ENCODE measurements at regions not wholly inside any gene's neighbourhood (a gene's known extent, or its start where the extent isn't known, plus 50 kb on each side); places are given as distances from the start of the nearest gene placed in this dataset.

- no peaks in the 10 kb centered on the region for H3K9me3 Mint-ChIP-seq (ENCODE audit: unreplicated experiment)
Observed at GRCh38 chr5:17046320-17046719, 110.2 kb upstream of the MYO10 start.

DNA sequence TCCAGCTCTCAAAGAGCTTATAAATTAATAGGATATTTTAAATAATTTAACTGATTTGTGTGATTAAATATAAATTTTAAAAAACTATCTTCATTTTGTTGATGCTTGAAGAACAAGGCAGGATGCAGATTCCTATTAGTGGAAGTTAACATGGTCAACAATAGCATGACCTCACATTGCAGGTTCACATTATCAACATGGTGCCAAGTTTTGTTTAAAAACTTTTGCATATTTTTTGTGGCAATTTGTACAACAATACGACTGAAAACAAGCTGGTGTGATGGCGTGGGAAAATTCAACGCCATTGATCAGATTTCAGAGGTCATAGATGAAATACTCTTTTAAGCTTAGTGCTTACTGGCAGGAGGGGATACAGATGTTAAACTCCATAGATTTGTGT is 114.1 kb upstream of the MYO10 start:
- no peak overlapping the region for H3K4me3 ChIP-seq (ENCODE audit: low read depth, low read length)
- ChIA-PET CTCF (no interaction called here), POLR2A (interaction anchor here (0.6 kb wide), 1 partner anchor 131 kb away, joined by 3 read pairs; no protein-coding TSS in a partner anchor)
- TF ChIP-seq, protein P1, sequence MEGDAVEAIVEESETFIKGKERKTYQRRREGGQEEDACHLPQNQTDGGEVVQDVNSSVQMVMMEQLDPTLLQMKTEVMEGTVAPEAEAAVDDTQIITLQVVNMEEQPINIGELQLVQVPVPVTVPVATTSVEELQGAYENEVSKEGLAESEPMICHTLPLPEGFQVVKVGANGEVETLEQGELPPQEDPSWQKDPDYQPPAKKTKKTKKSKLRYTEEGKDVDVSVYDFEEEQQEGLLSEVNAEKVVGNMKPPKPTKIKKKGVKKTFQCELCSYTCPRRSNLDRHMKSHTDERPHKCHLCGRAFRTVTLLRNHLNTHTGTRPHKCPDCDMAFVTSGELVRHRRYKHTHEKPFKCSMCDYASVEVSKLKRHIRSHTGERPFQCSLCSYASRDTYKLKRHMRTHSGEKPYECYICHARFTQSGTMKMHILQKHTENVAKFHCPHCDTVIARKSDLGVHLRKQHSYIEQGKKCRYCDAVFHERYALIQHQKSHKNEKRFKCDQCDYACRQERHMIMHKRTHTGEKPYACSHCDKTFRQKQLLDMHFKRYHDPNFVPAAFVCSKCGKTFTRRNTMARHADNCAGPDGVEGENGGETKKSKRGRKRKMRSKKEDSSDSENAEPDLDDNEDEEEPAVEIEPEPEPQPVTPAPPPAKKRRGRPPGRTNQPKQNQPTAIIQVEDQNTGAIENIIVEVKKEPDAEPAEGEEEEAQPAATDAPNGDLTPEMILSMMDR (IDR thresholded peaks at IDR 0.05; ENCODE audit: insufficient read depth in 1 of 2, low read depth in 1 of 2, low read length in 1 of 2, severe bottlenecking in 1 of 2, unreplicated experiment in 1 of 2), result no peak
- no TSS peak for BruUV-seq (replicated peaks)
- H3K9me3 Mint-ChIP-seq (ENCODE audit: unreplicated experiment), result no peaks in the 10 kb centered on the region
- intact Hi-C loops (cut with micrococcal nuclease; ENCODE audit: unreplicated experiment), result no loop called here
- H3K4me1 ChIP-seq, result 0 out of 2 replicates have a peak, but pooled peaks cover 4% of the 10 kb centered on the region
- DNase-seq, result no peak
- no peak overlapping the region for H3K4me3 Mint-ChIP-seq (ENCODE audit: unreplicated experiment)
- no peaks in the 10 kb centered on the region for H3K27me3 Mint-ChIP-seq (ENCODE audit: insufficient read depth, unreplicated experiment)
- peaks cover 10% of the 10 kb centered on the region for H3K4me1 Mint-ChIP-seq (ENCODE audit: low read depth, unreplicated experiment)
- H3K36me3 Mint-ChIP-seq (ENCODE audit: insufficient read depth, unreplicated experiment), result no peaks in the 10 kb centered on the region
- no peaks in the 10 kb centered on the region for H3K9me3 ChIP-seq
- H3K36me3 ChIP-seq (ENCODE audit: control insufficient read depth, insufficient read depth, low read length), result no peaks in the 10 kb centered on the region
- no peaks in the 10 kb centered on the region for H3K27me3 ChIP-seq (replicated peaks; ENCODE audit: control insufficient read depth, insufficient read depth, low read length)
- H3K27ac Mint-ChIP-seq (ENCODE audit: unreplicated experiment), result no peak overlapping the region

More at GRCh38 chr5:17046320-17046719, 110.2 kb upstream of the MYO10 start:
- Histone ChIP-seq H3K36me3 (ENCODE audit: control insufficient read depth, insufficient read depth, low read length) (no peaks in the 10 kb centered on the region), H3K9me3 (no peaks in the 10 kb centered on the region), H3K4me1 (0 out of 2 replicates have a peak, but pooled peaks cover 4% of the 10 kb centered on the region), H3K27me3 (replicated peaks; ENCODE audit: control insufficient read depth, insufficient read depth, low read length) (no peaks in the 10 kb centered on the region), H3K4me3 (ENCODE audit: low read depth, low read length) (no peak overlapping the region)
- CTCF ChIA-PET, result no interaction called here
- Mint-ChIP-seq H3K36me3 (ENCODE audit: insufficient read depth, unreplicated experiment) (no peaks in the 10 kb centered on the region), H3K4me3 (ENCODE audit: unreplicated experiment) (no peak overlapping the region), H3K4me1 (ENCODE audit: low read depth, unreplicated experiment) (peaks cover 10% of the 10 kb centered on the region), H3K27me3 (ENCODE audit: insufficient read depth, unreplicated experiment) (no peaks in the 10 kb centered on the region), H3K27ac (ENCODE audit: unreplicated experiment) (no peak overlapping the region)
- no peak for DNase-seq
- POLR2A ChIA-PET, result no interaction called here
- intact Hi-C loops (cut with micrococcal nuclease; ENCODE audit: unreplicated experiment), result no loop called here
- no TSS peak for BruUV-seq (replicated peaks)
- TF ChIP-seq, protein P1 (IDR thresholded peaks at IDR 0.05; ENCODE audit: insufficient read depth in 1 of 2, low read depth in 1 of 2, low read length in 1 of 2, severe bottlenecking in 1 of 2, unreplicated experiment in 1 of 2), result no peak

- H3K36me3 ChIP-seq (ENCODE audit: control insufficient read depth, insufficient read depth, low read length), result no peaks in the 10 kb centered on the region
- H3K4me1 Mint-ChIP-seq (ENCODE audit: low read depth, unreplicated experiment), result peaks cover 27% of the 10 kb centered on the region
- intact Hi-C loops (cut with micrococcal nuclease; ENCODE audit: unreplicated experiment), result no loop called here
- no peaks in the 10 kb centered on the region for H3K9me3 Mint-ChIP-seq (ENCODE audit: unreplicated experiment)
- no peaks in the 10 kb centered on the region for H3K36me3 Mint-ChIP-seq (ENCODE audit: insufficient read depth, unreplicated experiment)
- no peak overlapping the region for H3K27ac Mint-ChIP-seq (ENCODE audit: unreplicated experiment)
- CTCF ChIA-PET, result no interaction called here
- H3K27me3 ChIP-seq (replicated peaks; ENCODE audit: control insufficient read depth, insufficient read depth, low read length), result no peaks in the 10 kb centered on the region
- TF ChIP-seq, protein P1 (IDR thresholded peaks at IDR 0.05; ENCODE audit: insufficient read depth in 1 of 2, low read depth in 1 of 2, low read length in 1 of 2, severe bottlenecking in 1 of 2, unreplicated experiment in 1 of 2), result no peak
- BruUV-seq (replicated peaks), result no TSS peak
- no peaks in the 10 kb centered on the region for H3K27me3 Mint-ChIP-seq (ENCODE audit: insufficient read depth, unreplicated experiment)
- H3K4me3 ChIP-seq (ENCODE audit: low read depth, low read length), result no peak overlapping the region
- no peak for DNase-seq
- POLR2A ChIA-PET, result no interaction called here
- peaks cover 25% of the 10 kb centered on the region for H3K4me1 ChIP-seq
- H3K4me3 Mint-ChIP-seq (ENCODE audit: unreplicated experiment), result no peak overlapping the region
- H3K9me3 ChIP-seq, result no peaks in the 10 kb centered on the region
Observed at GRCh38 chr5:17054911-17055310, 118.8 kb upstream of the MYO10 start.
